CD4-positive, alpha-beta T cell treated with Interferon gamma for 1 hour (primary cell): ENCODE measurements at regions not wholly inside any gene's neighbourhood (a gene's known extent, or its start where the extent isn't known, plus 50 kb on each side); places are given as distances from the start of the nearest gene placed in this dataset.

Experiments used
- DNase-seq: peaks from one replicate; pipeline ENCODE4 v3.0.0-alpha.2; 2020

DNA sequence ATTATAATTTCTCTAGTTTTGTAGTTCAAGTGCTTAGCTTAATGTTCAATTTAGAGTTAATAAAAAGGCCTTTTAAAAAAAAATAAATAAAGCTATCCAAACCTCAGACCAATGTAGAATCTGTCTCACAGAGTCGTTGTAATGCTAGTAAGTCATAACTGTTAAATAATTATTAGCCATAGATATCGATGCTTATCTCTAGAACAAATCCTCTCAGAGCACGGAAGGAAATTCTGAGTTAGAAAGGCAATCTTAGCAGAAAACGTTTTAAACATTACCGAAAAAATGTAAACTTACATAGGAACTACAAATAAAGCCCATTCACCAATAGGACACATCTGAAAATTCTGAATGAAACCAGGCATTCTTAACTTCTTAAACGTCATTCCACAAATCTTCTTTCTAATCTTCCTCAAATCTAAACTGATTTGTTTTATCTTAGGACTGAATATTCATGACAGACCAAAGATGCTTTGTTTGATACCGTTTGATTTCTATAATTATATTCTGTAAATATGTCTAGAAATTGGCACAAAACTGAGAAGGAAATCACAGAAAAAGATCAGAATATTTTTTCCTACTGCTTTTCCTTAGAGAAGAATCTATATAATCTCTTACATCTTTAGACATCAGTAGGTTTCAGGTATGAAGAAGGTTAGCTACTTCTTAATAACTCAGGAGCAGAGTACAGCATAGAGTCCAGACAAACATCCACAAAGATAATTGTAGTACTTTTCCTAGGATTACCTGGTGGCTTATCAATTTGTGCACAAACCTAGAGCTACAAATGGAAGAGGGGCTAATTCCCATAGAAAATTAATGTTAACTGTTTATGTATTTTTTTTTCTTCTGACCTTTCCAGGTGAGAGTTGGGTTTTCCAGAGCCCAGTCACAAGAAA is 140.7 kb downstream of the BTC start:
- DNase-seq, result no peak

DNA sequence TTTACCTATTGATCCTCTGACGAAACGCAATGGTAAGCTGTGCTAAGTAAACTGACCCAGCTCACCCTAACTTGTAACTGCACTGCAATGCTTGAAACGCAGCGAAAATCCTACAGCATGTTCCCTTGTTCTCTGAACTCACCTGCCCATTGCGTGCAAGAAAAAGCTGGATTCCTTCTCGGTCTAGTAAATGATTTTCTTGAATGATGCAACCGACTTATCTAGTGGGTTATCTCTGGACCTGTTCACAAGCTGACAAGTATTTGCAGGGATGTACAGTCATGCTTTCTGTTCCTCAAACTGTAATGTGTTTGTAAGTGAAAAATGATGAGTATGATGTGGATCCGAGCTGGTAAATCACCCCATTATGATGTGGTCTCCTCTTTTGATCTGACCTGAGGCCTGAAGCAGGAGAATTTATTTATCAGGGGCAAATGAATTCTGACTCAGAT is 140.1 kb downstream of the BTC start:
- no peak for DNase-seq

DNA sequence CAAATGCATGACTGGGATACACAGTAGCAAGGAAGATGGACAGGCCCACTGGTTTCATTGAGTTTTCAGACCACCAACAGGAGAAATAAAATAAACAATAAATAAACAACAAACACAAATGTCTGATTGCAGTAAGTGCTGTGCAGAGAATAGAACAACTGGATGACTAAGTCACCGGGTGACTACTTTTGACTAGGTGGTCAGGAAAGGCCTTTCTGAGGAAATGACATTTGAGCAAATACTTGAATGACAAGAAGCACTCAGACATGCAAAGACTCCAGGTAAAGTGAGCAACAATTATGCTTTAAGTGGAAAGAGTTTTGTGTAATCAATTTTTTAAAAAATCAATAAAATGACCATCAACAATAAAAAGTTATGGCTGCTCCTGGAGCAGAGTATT is 137.7 kb downstream of the BTC start:
- no peak for DNase-seq

DNA sequence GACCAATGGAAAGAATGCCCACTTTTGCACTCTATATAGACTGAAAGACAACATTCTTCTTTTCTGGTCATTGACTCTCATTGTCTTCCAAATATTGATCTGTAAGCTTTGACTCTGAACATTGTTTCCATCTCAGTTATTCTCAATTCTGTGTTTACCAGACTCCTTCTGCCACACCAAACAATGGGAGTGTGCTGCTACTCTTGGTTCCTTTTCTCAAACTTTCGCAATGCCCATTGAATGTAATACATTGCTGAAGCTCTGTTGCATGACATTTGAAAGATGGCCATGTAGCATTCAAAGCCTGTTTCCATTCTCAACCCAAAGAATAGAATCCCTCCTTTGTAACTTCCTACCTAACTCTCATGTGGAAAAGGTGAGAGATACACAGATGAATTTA is 136.2 kb downstream of the BTC start:
- no peak for DNase-seq

DNA sequence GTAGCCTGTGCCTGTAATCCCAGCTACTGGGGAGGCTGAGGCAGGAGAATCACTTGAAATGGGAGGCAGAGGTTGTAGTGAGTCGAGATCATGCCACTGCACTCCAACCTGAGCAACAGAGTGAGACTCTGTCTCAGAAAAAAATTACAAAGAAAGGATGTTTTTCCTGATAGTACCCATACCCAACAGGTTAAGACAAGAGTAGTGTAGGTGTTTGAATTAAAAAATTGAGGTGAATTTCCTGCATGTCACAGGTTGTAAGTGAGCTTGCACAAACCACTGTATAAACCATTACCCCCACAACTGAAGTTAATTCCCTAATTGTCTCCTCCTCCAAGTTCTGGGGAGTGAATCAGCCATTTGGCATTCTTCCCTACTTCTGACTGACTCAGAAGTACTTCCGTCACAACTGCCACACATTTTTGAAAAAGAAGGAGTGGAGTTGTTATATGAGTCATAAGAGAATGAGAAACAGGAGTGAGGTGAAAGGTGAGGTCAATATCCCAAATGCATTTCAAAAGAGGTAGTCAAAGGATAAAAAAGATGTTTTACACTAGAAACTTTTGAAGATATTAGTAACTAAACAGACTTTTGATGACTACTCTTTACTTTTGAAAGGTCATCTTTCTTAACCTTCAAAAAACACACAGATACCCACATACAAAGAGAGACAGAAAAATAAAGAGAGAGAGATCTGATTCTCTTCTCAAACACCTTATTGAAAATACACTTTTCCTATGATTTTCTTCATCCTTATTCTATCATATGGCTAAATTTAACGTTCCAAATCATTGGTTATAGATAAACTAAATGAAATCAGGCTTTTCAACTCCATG is 134.5 kb downstream of the BTC start:
- no peak for DNase-seq

DNA sequence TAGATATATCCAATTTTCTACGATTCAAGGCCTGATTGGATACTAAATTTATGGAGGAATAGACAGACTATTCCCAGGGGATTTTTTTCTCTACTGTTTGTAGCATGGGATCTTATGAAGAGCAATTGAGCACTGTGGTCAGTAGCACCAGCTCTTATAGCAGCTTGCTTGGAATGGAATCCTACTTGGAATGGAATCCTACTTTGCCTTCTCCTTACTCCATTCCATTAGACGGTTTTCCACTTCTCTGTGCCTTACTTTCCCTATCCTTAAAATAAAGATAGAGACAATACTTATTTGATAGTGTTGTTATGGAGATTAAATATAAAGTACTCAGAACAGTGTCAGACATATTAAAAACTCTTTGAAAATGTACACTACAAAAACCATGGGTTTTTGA is 133.5 kb downstream of the BTC start:
- DNase-seq, result no peak

DNA sequence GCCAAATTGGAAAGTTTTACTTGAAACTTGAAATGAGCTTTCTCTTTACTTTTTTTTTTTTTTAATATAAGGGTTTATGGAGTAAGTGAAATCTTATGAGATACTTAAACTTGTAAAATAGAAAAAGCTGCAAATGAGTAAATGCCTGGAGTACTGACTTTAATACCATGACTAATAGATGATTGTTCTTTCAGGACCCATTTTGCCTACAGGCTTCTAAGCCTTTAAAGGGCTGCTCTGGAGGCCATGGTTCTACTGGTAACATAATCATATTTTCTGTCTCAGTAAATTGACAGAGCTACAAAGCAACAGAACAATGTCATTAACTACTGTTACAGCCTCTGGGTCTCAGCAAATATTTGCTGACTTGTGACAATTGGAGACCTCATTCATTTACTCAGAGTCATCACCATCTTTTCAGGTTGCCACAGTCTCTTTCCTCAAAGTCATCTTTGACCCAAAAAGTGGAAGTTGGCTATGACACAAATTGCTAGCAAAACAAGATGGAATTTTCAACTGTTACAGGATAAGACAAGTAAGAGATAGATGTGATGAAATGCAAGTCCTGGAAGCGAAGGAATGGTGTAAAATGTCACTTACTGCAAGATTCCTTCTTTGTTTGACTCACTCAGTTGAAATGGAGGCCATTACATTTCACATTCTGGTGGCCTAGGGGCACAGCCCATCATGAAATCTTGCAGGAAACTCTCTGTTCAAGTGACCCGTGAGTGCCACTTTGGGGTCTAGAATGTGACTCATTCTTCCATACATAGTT is 132.7 kb downstream of the BTC start:
- DNase-seq, result no peak

DNA sequence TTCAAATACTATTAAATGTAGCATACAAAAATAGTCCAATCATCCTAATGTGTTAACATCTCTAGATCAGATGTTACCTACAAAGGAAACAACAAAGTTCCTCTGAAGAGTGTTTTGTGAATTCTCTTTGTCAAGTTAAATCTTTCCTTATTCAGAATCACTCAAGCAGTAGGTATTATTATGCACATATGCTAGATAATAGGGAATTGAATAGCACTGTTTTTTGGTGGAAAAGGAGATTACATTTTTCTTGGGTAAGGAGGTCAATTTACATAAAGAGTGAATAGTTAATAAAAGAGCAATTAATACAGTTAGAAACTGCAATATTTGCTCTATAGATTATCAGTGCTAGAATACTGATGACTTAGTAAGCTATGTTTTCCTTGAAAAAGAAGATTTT is 130.7 kb downstream of the BTC start:
- DNase-seq, result no peak

DNA sequence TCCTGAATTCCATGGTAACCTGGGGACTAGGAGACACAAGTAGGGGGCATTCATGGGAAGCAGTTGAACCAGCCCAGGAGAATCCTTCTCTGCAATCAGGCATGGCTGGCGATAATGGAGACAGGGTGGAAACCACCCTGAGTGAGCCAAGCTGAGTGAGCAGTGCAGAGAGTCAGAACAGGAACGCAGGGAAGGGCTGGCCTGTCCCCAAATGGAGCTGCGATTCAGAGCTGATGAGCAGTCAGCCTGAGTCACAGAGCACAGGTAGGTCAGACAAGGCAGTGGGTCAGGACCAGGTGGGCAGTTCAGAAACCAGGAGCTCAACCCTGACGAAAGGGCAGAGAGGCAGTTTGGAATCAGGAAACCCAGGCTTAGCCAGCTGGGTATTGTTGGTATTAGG is 129.0 kb downstream of the BTC start:
- DNase-seq, result no peak

DNA sequence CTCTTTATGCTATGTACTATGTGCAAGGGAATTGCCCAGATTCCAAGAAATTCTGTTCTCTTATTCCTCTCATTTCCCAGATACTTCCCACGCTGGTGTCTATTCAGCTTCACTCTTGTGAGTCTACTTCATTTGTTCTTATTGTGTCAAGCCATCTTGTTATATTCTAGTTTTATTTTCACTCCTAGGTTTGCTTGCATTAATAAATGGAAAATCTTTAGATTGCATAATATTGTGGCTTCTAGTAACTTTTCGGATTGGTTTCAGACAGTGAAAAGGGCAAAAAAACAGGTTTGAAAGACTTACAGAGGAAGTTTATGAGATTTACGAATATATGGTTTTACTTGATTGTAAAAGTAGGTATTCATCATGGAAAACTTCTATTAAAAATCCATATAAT is 128.4 kb downstream of the BTC start:
- no peak for DNase-seq

DNA sequence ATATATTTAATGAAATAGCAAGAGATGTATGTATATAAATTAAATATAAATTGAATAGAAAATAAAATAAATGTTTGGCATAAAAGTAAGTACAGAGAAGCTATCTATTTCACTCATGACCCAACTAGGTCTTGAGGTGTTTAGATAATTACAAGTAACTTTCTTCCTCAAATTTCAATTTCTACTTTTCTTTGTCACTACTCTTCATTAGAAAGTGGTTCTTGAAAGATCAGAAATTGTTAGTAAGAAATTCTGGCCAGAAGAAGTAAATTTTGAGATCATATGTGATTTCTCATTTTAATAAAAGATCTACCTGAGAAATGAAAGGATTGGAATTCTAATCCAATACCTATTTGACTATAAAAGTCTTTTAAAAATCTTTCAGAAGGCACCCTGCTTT is 126.9 kb downstream of the BTC start:
- DNase-seq, result no peak

DNA sequence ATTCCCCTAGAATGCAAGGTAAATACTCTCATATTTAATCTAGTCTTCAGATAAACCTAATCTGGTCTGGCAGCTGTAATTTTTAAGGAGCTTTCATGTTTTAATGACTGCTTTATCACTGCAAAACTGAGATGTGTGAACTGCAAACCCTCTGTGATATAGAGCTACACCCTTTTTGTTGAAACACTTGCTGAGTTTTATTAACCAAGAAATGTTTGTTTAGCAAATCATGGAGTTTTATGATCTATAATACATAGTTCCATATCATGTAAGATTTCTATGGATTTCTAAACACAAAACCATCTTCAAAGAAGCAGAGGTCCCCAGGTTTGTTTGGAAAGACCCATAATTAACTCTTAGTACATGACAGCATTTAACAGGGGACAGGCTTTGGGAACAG is 126.4 kb downstream of the BTC start:
- no peak for DNase-seq

DNA sequence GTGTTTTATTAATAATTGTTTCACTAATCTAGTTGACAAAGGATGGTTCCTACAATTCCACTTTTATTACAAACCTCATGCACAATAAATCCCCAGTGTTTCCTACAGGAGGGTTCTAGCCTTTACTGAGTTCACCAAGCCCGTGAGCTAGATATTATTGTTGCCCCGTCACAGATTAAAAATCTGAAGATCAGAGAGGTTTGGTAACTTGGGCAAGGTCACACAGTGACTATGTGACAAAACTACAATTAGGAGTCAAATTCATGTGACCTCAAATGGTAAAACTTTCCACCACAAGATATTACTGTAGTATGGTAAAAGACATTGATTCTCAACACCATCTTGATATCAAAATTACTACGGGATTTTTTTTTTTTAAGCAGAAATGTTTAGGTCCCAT is 124.6 kb downstream of the BTC start:
- no peak for DNase-seq

DNA sequence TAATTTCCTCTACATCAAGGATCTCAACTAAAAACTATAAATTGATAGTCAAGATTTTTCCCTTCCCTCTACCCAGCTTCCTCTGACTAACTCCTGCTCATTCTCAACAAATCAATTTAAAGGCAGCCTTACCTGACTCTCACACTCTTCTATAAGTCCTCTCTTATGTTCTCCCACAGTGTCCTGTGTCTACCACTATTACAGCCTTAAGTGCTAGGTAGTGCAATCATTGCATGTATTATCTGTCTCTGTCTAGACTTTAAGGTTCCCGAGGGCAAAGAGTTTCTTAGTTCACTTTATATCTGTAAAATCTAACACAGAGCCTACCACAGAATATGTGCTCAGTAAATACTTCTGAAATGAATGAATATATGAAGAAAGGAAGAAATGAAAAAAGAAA is 123.7 kb downstream of the BTC start:
- DNase-seq, result no peak

DNA sequence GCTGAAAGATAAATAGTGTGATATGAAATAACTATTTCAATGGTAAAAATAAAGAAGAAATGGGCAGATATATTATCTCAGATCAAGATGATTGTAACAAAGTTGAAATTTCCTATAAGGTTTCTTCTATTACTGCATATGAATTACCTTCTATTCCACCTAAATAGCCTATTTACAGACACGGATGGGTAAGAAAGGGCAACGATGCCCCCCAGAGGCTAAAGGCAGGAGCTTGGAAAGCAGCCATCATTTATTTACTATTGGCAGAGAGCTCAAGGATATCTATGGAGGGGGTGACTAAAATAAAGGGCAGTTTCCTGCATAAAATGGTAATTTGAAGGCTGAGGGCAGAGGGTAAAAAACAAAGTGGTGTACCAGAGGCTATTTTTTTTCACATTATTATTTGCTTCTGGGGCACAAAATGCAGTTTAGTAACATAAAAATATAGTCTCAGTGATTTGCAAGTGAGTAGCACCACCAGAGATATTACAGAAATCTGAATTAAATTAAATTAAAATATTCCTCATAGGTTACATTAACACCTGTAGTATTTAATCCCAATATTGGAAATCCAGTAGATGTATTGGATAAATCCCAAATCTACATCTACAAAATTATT is 123.1 kb downstream of the BTC start:
- DNase-seq, result peak; percentile 25

DNA sequence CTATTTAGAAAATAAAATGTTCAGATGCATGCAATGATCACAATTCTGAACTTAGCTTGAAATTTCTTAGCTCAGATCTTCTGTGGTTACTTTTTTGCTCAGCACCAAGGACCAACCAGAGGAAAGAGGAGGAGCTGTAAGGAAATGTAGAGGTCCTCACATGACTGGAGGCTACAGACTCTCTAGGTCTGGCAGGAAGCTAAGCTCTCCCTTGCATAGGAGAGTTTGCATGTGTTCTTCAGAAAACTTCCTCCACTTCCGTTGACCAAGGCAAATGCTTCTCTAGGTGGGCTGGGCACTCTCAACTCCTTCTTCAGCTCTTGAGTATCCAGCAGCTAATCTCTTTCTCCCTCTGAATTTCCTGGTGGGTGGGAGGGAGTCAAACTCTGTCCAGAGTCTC is 119.6 kb downstream of the BTC start:
- DNase-seq, result no peak

DNA sequence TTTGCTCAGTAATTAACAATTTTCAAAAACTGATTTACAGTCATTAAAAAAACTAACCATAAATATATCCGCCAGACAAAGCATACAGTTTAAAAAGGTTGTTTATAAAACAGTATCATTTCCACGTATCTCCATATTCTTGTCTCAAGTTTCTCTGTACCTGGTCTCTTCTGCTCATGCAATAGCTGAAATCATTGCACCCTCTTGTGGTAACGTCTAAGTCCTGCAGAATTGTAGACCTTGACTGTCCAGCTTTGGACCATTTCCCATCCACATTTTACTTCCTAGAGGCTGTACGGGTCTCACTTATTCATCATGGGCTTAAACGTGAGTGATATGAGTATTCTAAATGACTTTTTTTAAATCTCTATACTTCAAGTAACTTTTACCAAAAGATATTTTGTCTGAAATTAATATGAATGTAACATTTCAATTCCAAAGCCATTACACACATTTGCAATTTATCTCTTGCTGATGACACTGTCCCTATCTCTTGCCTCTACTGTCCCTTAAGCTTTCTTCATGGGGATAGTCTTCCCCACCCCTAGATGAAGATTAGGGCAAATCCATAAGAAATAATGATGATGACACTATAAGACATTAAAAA is 118.5 kb downstream of the BTC start:
- no peak for DNase-seq

DNA sequence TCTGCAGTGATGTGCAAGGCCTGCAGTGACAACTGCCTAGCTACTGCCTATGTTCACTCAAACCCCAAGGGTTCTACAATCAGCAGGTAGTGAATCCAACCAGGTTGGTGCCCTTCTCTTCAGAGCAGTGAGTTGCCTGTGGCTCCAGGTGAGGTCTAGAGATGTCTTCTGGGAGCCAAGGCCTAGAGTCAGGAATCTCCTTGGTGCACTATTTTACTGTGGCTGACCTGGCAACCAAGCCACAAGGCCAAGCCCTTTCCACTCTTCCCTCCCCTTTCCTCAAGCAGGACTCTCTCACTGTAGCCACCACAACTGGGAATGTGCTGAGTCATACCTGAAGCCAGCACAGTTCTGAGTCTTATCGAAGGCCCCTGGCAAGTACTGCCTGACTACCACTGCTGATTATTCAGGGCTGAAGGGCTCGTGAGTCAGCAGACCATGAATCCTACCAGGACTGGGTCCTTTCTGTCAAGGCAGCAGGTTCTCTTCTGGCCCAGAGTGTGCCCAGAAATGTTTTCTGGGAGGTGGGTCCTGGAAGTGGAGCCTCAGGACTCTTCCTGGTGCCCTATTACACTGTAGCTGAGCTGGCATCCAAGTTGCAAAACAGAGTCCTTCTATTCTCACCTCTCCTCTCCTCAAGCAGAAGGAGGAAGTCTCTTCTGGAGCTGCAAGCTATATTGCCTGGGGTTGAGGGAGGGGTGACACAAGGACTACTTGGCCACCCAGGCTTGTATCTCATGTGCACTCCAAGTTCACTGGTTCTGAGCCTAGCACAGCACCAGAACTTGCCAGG is 111.6 kb downstream of the BTC start:
- DNase-seq, result no peak

DNA sequence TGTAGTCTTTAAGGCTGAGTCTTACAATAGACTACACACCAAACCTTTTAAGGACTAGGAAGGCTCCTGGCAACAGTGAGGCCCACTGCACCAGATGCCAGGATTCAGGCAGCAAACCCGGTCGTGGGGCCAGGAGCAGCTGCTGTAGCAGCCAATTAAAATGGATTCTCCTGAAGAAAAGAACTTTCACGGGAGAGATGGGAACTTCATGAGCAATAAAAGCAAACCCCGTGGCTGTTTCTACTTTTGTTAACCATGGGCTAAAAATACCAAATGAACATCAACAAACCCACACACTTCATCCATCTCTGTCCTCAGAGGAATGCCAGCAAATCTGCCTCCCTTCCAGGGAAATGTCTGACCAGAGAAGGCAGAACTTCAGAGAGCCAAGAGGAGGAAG is 101.4 kb downstream of the BTC start:
- no peak for DNase-seq
